Right ventricle myocardium superior (tissue), 1 donor: ENCODE measurements at regions not wholly inside any gene's neighbourhood (a gene's known extent, or its start where the extent isn't known, plus 50 kb on each side); places are given as distances from the start of the nearest gene placed in this dataset.
"Not testable (repeated sequence)": the region's sequence is repeated elsewhere in the genome, so short reads cannot be mapped to it uniquely, and the experiment has no call there.

Source experiments
- ATAC-seq: fragments of 200-7000 bp; cut with Tn5 transposase; one replicate; pipeline ENCODE4 v1.9.1; 2020; ENCODE audit warnings: mild to moderate bottlenecking; ENCODE audit not compliant: poor library complexity
- DNase-seq: peaks from one replicate; pipeline ENCODE4 v3.0.0-alpha.2; 2020
- intact Hi-C: fragments of 100-400 bp; cut with DNase I; formaldehyde crosslinking; loops from one replicate; pipeline ENCODE4 v1.11.2; 2022
- donor health status: DM: no; HTN: yes; CAD: no; lungs with severe emphysema.

DNA sequence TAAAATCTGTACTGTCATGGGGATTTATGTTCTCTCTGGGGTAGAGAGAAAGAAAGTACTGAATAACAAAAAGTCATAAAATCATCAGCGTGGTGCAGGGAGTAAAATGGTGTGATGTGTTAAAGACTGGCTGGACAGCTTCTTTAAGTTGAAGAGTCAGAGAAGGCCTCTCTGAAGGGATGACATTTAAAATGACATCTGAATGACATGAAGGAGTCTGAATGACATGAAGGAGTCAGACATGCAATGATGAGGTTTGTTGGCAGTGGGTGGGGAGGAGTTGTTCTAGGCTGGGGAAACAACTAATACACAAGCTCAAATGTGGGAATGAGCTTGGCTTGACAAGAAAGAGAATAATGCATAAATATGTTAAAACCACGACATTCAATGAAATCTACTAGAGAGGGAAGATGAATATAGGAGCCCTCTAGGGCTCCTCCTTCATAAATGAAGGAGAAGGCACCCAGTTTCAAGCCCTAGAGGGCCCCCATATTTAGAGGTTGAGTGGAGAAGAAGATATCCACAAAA is 63.9 kb upstream of the KIT start:
- ATAC-seq = no peak
- intact Hi-C loops = no loop called here
- DNase-seq = no peak

DNA sequence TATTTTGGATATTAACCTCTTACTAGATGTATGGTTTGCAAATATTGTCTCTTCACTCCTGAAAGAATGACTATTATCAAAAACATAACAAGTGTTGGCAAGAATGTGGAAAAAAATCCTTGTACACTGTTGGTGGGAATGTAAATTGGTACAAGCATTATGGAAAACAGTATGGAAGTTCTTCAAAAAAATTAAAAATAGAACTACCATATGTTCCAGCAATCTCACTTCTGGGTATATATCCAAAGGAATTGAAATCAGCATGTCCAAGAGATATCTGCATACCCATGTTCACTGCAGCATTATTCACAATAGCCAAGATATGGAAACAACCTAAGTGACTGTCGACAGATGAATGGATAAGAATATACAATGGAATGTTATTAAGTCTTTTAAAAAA is 61.6 kb upstream of the KIT start:
- DNase-seq (no peak), ATAC-seq (no peak)

DNA sequence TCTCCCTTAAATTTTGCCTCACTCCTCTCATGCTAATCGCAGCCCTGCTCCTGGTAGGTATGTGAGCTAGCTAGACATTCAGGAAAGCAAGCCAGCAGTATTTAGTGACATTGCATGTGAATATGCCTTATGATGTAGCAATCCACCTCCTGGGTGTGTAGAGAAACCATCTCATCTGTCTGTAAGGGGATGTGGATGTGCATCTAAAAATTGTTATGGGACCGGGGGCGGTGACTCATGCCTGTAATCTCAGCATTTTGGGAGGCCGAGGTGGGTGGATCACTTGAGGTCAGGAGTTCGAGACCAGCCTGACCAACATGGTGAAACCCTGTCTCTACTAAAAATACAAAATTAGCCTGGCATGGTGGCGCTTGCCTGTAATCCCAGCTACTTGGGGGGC is 60.1 kb upstream of the KIT start:
- intact Hi-C loops, DNase-seq, ATAC-seq: not testable (repeated sequence)

More for the DNA sequence above, 61.6 kb upstream of the KIT start:
- intact Hi-C loops = no loop called here

- DNase-seq, intact Hi-C loops, ATAC-seq: not testable (repeated sequence)
Observed at GRCh38 chr4:54602175-54602574, 55.6 kb upstream of the KIT start.

DNA sequence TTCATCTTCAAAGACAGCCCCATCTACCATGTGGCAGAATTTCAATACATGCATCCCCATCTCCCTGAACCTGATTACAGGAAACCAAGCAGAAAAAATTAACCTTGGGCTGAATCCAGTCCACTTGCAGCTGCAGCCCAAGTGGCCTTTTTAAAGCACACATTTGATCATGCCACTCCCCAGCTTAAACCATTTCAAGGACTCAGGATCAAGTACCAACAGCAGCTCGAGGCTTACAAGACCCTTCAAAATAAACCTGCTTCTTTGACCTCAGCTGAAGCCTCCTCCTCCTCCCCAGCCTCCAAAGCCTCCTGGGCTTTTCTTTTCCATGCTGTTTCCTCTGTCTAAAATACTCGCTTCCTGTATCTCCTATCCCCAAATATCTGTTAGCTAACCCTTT is 50.7 kb upstream of the KIT start:
- DNase-seq (no peak), ATAC-seq (no peak)
- intact Hi-C loops = no loop called here

DNA sequence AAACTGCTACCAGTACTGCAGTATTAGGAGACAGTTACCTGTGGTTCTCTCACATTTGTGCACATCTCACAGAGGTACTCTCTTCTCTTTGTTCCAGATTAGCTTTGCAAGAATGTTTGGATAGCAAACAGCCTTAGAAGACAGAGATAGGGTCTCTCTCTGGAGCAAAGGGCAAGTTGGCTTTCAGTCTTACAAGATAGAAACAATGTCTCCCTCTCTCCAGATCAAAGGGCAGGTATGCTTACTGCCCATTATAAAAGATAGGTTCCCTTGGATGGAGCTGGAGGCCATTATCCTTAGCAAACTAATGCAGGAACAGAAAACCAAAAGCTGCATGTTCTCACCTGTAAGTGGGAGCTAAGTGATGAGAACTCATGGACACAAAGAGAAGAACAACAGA is 50.2 kb upstream of the KIT start:
- intact Hi-C loops = no loop called here
- ATAC-seq (no peak), DNase-seq (no peak)
